Stromal cell of bone marrow (primary cell): ENCODE measurements at regions not wholly inside any gene's neighbourhood (a gene's known extent, or its start where the extent isn't known, plus 50 kb on each side); places are given as distances from the start of the nearest gene placed in this dataset.

Experiments used
- DNase-seq: peaks from one replicate; pipeline ENCODE4 v3.0.0-alpha.2; 2012; ENCODE audit warnings: low read depth

GRCh38 chr2:22248851-22249250 lies 1125.1 kb downstream of the TDRD15 start:
- no peak for DNase-seq

GRCh38 chr2:22253171-22253570 lies 1129.4 kb downstream of the TDRD15 start:
- DNase-seq, result no peak

- DNase-seq, result no peak
These were observed 1123.8 kb upstream of the KLHL29 start for GRCh38 chr2:22261165-22261564.

GRCh38 chr2:22270341-22270740 lies 1114.6 kb upstream of the KLHL29 start:
- DNase-seq, result no peak

- no peak for DNase-seq
These were observed 1111.1 kb upstream of the KLHL29 start for GRCh38 chr2:22273853-22274252.

- DNase-seq, result no peak
These were observed 1110.3 kb upstream of the KLHL29 start for GRCh38 chr2:22274661-22275060.

- DNase-seq, result no peak
These were observed 1108.3 kb upstream of the KLHL29 start for GRCh38 chr2:22276696-22277095.

- DNase-seq, result no peak
These were observed 1105.4 kb upstream of the KLHL29 start for GRCh38 chr2:22279541-22279940.

- DNase-seq, result peak; percentile 3
These were observed 1103.9 kb upstream of the KLHL29 start for GRCh38 chr2:22281033-22281432.

- DNase-seq, result no peak
These were observed 1102.8 kb upstream of the KLHL29 start for GRCh38 chr2:22282220-22282619.

- DNase-seq, result no peak
These were observed 1102.1 kb upstream of the KLHL29 start for GRCh38 chr2:22282916-22283315.

GRCh38 chr2:22283436-22283835 lies 1101.5 kb upstream of the KLHL29 start:
- DNase-seq, result no peak

GRCh38 chr2:22290302-22290701 lies 1094.7 kb upstream of the KLHL29 start:
- no peak for DNase-seq

- DNase-seq, result no peak
These were observed 1094.0 kb upstream of the KLHL29 start for GRCh38 chr2:22290909-22291473.

GRCh38 chr2:22301228-22301627 lies 1083.8 kb upstream of the KLHL29 start:
- DNase-seq, result no peak

GRCh38 chr2:22326250-22326649 lies 1058.7 kb upstream of the KLHL29 start:
- no peak for DNase-seq

- DNase-seq, result no peak
These were observed 1055.5 kb upstream of the KLHL29 start for GRCh38 chr2:22329211-22330154.

GRCh38 chr2:22336414-22336813 lies 1048.6 kb upstream of the KLHL29 start:
- no peak for DNase-seq

- no peak for DNase-seq
These were observed 1044.3 kb upstream of the KLHL29 start for GRCh38 chr2:22340716-22341115.

GRCh38 chr2:22347306-22347705 lies 1037.7 kb upstream of the KLHL29 start:
- DNase-seq, result no peak

- no peak for DNase-seq
These were observed 1034.4 kb upstream of the KLHL29 start for GRCh38 chr2:22350621-22351020.

GRCh38 chr2:22355816-22356433 lies 1029.1 kb upstream of the KLHL29 start:
- DNase-seq, result no peak

GRCh38 chr2:22359071-22359672 lies 1025.8 kb upstream of the KLHL29 start:
- DNase-seq, result no peak
